GM21717 (cell line): ENCODE measurements at regions not wholly inside any gene's neighbourhood (a gene's known extent, or its start where the extent isn't known, plus 50 kb on each side); places are given as distances from the start of the nearest gene placed in this dataset.

Experiments used
- ATAC-seq: cut with Tn5 transposase; IDR thresholded peaks from one replicate; pipeline ENCODE4 v1.9.1; 2021; ENCODE audit warnings: mild to moderate bottlenecking, moderate library complexity; ENCODE audit not compliant: unreplicated experiment

GRCh38 chr15:39287322-39288195 lies 293.3 kb upstream of the THBS1 start:
- no peak for ATAC-seq

GRCh38 chr15:39290711-39291435 lies 290.0 kb upstream of the THBS1 start:
- ATAC-seq, result no peak

GRCh38 chr15:39291690-39292089 lies 289.2 kb upstream of the THBS1 start:
- ATAC-seq, result no peak

GRCh38 chr15:39296955-39297354 lies 283.9 kb upstream of the THBS1 start:
- ATAC-seq, result no peak

- no peak for ATAC-seq
Measured at GRCh38 chr15:39298271-39298962, 282.5 kb upstream of the THBS1 start.

- no peak for ATAC-seq
Measured at GRCh38 chr15:39299486-39300267, 281.2 kb upstream of the THBS1 start.

GRCh38 chr15:39300451-39301153 lies 280.3 kb upstream of the THBS1 start:
- ATAC-seq, result no peak

- ATAC-seq, result no peak
Measured at GRCh38 chr15:39301589-39301999, 279.3 kb upstream of the THBS1 start.

GRCh38 chr15:39302936-39303335 lies 277.9 kb upstream of the THBS1 start:
- ATAC-seq, result no peak

GRCh38 chr15:39304201-39304841 lies 276.6 kb upstream of the THBS1 start:
- no peak for ATAC-seq

GRCh38 chr15:39304931-39305728 lies 275.7 kb upstream of the THBS1 start:
- no peak for ATAC-seq

GRCh38 chr15:39310633-39311032 lies 270.2 kb upstream of the THBS1 start:
- no peak for ATAC-seq

- ATAC-seq, result no peak
Measured at GRCh38 chr15:39312984-39313383, 267.9 kb upstream of the THBS1 start.

GRCh38 chr15:39313467-39313866 lies 267.4 kb upstream of the THBS1 start:
- ATAC-seq, result no peak

GRCh38 chr15:39313881-39314280 lies 267.0 kb upstream of the THBS1 start:
- no peak for ATAC-seq

- no peak for ATAC-seq
Measured at GRCh38 chr15:39315206-39315850, 265.6 kb upstream of the THBS1 start.

GRCh38 chr15:39317225-39317624 lies 263.7 kb upstream of the THBS1 start:
- ATAC-seq, result no peak

- no peak for ATAC-seq
Measured at GRCh38 chr15:39318231-39318630, 262.6 kb upstream of the THBS1 start.
